ENCODE measurements at regions not wholly inside any gene's neighbourhood (a gene's known extent, or its start where the extent isn't known, plus 50 kb on each side); places are given as distances from the start of the nearest gene placed in this dataset.

GRCh38 chr16:6281994-6282393 lies 1050.7 kb upstream of the RBFOX1 start:
- intact Hi-C loops (cut with micrococcal nuclease): no loop called here
- peaks cover 43% of the 10 kb centered on the region for H3K9me3 Mint-ChIP-seq

GRCh38 chr16:6281274-6281673 lies 1051.4 kb upstream of the RBFOX1 start:
- Mint-ChIP-seq H3K9me3 (peaks cover 40% of the 10 kb centered on the region), H3K36me3 (ENCODE audit: low read depth) (no peaks in the 10 kb centered on the region), H3K27ac (no peak overlapping the region), H3K4me3 (no peak overlapping the region), H3K27me3 (ENCODE audit: insufficient read depth) (no peaks in the 10 kb centered on the region), H3K4me1 (ENCODE audit: low read depth) (no peaks in the 10 kb centered on the region)
- intact Hi-C loops (cut with micrococcal nuclease): no loop called here
- no peak for DNase-seq (ENCODE audit: low spot score)

More at GRCh38 chr16:6281994-6282393, 1050.7 kb upstream of the RBFOX1 start:
- no peak for DNase-seq (ENCODE audit: low spot score)
- no peaks in the 10 kb centered on the region for H3K36me3 Mint-ChIP-seq (ENCODE audit: low read depth)
- H3K4me3 Mint-ChIP-seq: no peak overlapping the region
- H3K4me1 Mint-ChIP-seq (ENCODE audit: low read depth): no peaks in the 10 kb centered on the region
- H3K27me3 Mint-ChIP-seq (ENCODE audit: insufficient read depth): no peaks in the 10 kb centered on the region
- no peak overlapping the region for H3K27ac Mint-ChIP-seq

- H3K36me3 Mint-ChIP-seq (ENCODE audit: low read depth): no peaks in the 10 kb centered on the region
- no peaks in the 10 kb centered on the region for H3K4me1 Mint-ChIP-seq (ENCODE audit: low read depth)
- intact Hi-C loops (cut with micrococcal nuclease): no loop called here
- H3K27me3 Mint-ChIP-seq (ENCODE audit: insufficient read depth): no peaks in the 10 kb centered on the region
- no peak for DNase-seq (ENCODE audit: low spot score)
- peaks cover 31% of the 10 kb centered on the region for H3K9me3 Mint-ChIP-seq
- no peak overlapping the region for H3K27ac Mint-ChIP-seq
- no peak overlapping the region for H3K4me3 Mint-ChIP-seq
Measured at GRCh38 chr16:6280055-6280454, 1052.6 kb upstream of the RBFOX1 start.

GRCh38 chr16:6279286-6279685 lies 1053.4 kb upstream of the RBFOX1 start:
- Mint-ChIP-seq H3K36me3 (ENCODE audit: low read depth) (no peaks in the 10 kb centered on the region), H3K27me3 (ENCODE audit: insufficient read depth) (no peaks in the 10 kb centered on the region), H3K4me1 (ENCODE audit: low read depth) (no peaks in the 10 kb centered on the region), H3K9me3 (peaks cover 23% of the 10 kb centered on the region), H3K4me3 (no peak overlapping the region), H3K27ac (no peak overlapping the region)
- no peak for DNase-seq (ENCODE audit: low spot score)
- intact Hi-C loops (cut with micrococcal nuclease): no loop called here

GRCh38 chr16:6274351-6274750 lies 1058.3 kb upstream of the RBFOX1 start:
- Mint-ChIP-seq H3K4me1 (ENCODE audit: low read depth) (no peaks in the 10 kb centered on the region), H3K9me3 (peaks cover 20% of the 10 kb centered on the region)

GRCh38 chr16:6267682-6268081 lies 1065.0 kb upstream of the RBFOX1 start:
- H3K9me3 Mint-ChIP-seq: peaks cover 45% of the 10 kb centered on the region
- intact Hi-C loops (cut with micrococcal nuclease): no loop called here
- no peaks in the 10 kb centered on the region for H3K36me3 Mint-ChIP-seq (ENCODE audit: low read depth)
- no peaks in the 10 kb centered on the region for H3K27me3 Mint-ChIP-seq (ENCODE audit: insufficient read depth)
- H3K27ac Mint-ChIP-seq: no peak overlapping the region
- no peak for DNase-seq (ENCODE audit: low spot score)
- H3K4me1 Mint-ChIP-seq (ENCODE audit: low read depth): no peaks in the 10 kb centered on the region
- H3K4me3 Mint-ChIP-seq: no peak overlapping the region

More at GRCh38 chr16:6274351-6274750, 1058.3 kb upstream of the RBFOX1 start:
- no peak for DNase-seq (ENCODE audit: low spot score)
- Mint-ChIP-seq H3K27ac (no peak overlapping the region), H3K36me3 (ENCODE audit: low read depth) (no peaks in the 10 kb centered on the region), H3K27me3 (ENCODE audit: insufficient read depth) (no peaks in the 10 kb centered on the region), H3K4me3 (no peak overlapping the region)
- intact Hi-C loops (cut with micrococcal nuclease): no loop called here

- DNase-seq (ENCODE audit: low spot score): no peak
- Mint-ChIP-seq H3K27me3 (ENCODE audit: insufficient read depth) (no peaks in the 10 kb centered on the region), H3K27ac (no peak overlapping the region), H3K4me1 (ENCODE audit: low read depth) (no peaks in the 10 kb centered on the region), H3K36me3 (ENCODE audit: low read depth) (no peaks in the 10 kb centered on the region), H3K9me3 (peaks cover 42% of the 10 kb centered on the region), H3K4me3 (no peak overlapping the region)
- intact Hi-C loops (cut with micrococcal nuclease): no loop called here
Measured at GRCh38 chr16:6266703-6267102, 1065.9 kb upstream of the RBFOX1 start.

- Mint-ChIP-seq H3K36me3 (ENCODE audit: low read depth) (no peaks in the 10 kb centered on the region), H3K4me1 (ENCODE audit: low read depth) (no peaks in the 10 kb centered on the region), H3K4me3 (no peak overlapping the region), H3K9me3 (peaks cover 35% of the 10 kb centered on the region), H3K27ac (no peak overlapping the region), H3K27me3 (ENCODE audit: insufficient read depth) (no peaks in the 10 kb centered on the region)
- DNase-seq (ENCODE audit: low spot score): no peak
- intact Hi-C loops (cut with micrococcal nuclease): no loop called here
Measured at GRCh38 chr16:6265968-6266367, 1066.7 kb upstream of the RBFOX1 start.

GRCh38 chr16:6258056-6258455 lies 1074.6 kb upstream of the RBFOX1 start:
- Mint-ChIP-seq H3K27me3 (ENCODE audit: insufficient read depth) (no peaks in the 10 kb centered on the region), H3K27ac (no peak overlapping the region), H3K9me3 (peaks cover 20% of the 10 kb centered on the region), H3K36me3 (ENCODE audit: low read depth) (no peaks in the 10 kb centered on the region), H3K4me3 (no peak overlapping the region), H3K4me1 (ENCODE audit: low read depth) (no peaks in the 10 kb centered on the region)
- intact Hi-C loops (cut with micrococcal nuclease): no loop called here
- no peak for DNase-seq (ENCODE audit: low spot score)

- H3K4me1 Mint-ChIP-seq (ENCODE audit: low read depth): no peaks in the 10 kb centered on the region
- H3K9me3 Mint-ChIP-seq: peaks cover 42% of the 10 kb centered on the region
- intact Hi-C loops (cut with micrococcal nuclease): no loop called here
- no peak overlapping the region for H3K4me3 Mint-ChIP-seq
- no peaks in the 10 kb centered on the region for H3K36me3 Mint-ChIP-seq (ENCODE audit: low read depth)
- no peaks in the 10 kb centered on the region for H3K27me3 Mint-ChIP-seq (ENCODE audit: insufficient read depth)
- H3K27ac Mint-ChIP-seq: no peak overlapping the region
- no peak for DNase-seq (ENCODE audit: low spot score)
Measured at GRCh38 chr16:6252541-6252940, 1080.1 kb upstream of the RBFOX1 start.

GRCh38 chr16:6250511-6250910 lies 1082.1 kb upstream of the RBFOX1 start:
- no peak for DNase-seq (ENCODE audit: low spot score)
- no peaks in the 10 kb centered on the region for H3K27me3 Mint-ChIP-seq (ENCODE audit: insufficient read depth)
- H3K36me3 Mint-ChIP-seq (ENCODE audit: low read depth): no peaks in the 10 kb centered on the region
- peaks cover 42% of the 10 kb centered on the region for H3K9me3 Mint-ChIP-seq
- no peaks in the 10 kb centered on the region for H3K4me1 Mint-ChIP-seq (ENCODE audit: low read depth)
- no peak overlapping the region for H3K27ac Mint-ChIP-seq
- no peak overlapping the region for H3K4me3 Mint-ChIP-seq
- intact Hi-C loops (cut with micrococcal nuclease): no loop called here

GRCh38 chr16:6249863-6250262 lies 1082.8 kb upstream of the RBFOX1 start:
- H3K27me3 Mint-ChIP-seq (ENCODE audit: insufficient read depth): no peaks in the 10 kb centered on the region
- H3K4me3 Mint-ChIP-seq: no peak overlapping the region

GRCh38 chr16:6248199-6248598 lies 1084.4 kb upstream of the RBFOX1 start:
- Mint-ChIP-seq H3K9me3 (peaks cover 43% of the 10 kb centered on the region), H3K27ac (no peak overlapping the region), H3K36me3 (ENCODE audit: low read depth) (no peaks in the 10 kb centered on the region), H3K4me1 (ENCODE audit: low read depth) (no peaks in the 10 kb centered on the region), H3K4me3 (no peak overlapping the region), H3K27me3 (ENCODE audit: insufficient read depth) (no peaks in the 10 kb centered on the region)
- intact Hi-C loops (cut with micrococcal nuclease): no loop called here
- DNase-seq (ENCODE audit: low spot score): no peak

More at GRCh38 chr16:6249863-6250262, 1082.8 kb upstream of the RBFOX1 start:
- Mint-ChIP-seq H3K36me3 (ENCODE audit: low read depth) (no peaks in the 10 kb centered on the region), H3K4me1 (ENCODE audit: low read depth) (no peaks in the 10 kb centered on the region), H3K27ac (no peak overlapping the region), H3K9me3 (peaks cover 43% of the 10 kb centered on the region)
- DNase-seq (ENCODE audit: low spot score): no peak
- intact Hi-C loops (cut with micrococcal nuclease): no loop called here

GRCh38 chr16:6247775-6248174 lies 1084.9 kb upstream of the RBFOX1 start:
- Mint-ChIP-seq H3K4me3 (no peak overlapping the region), H3K27me3 (ENCODE audit: insufficient read depth) (no peaks in the 10 kb centered on the region), H3K4me1 (ENCODE audit: low read depth) (no peaks in the 10 kb centered on the region), H3K27ac (no peak overlapping the region), H3K36me3 (ENCODE audit: low read depth) (no peaks in the 10 kb centered on the region), H3K9me3 (peaks cover 38% of the 10 kb centered on the region)
- no peak for DNase-seq (ENCODE audit: low spot score)
- intact Hi-C loops (cut with micrococcal nuclease): no loop called here
